ENCODE measurements at regions not wholly inside any gene's neighbourhood (a gene's known extent, or its start where the extent isn't known, plus 50 kb on each side); places are given as distances from the start of the nearest gene placed in this dataset.
"Not testable (repeated sequence)": the region's sequence is repeated elsewhere in the genome, so short reads cannot be mapped to it uniquely, and the experiment has no call there.

- FAIRE-seq (no peak), DNase-seq (ENCODE audit: insufficient read length, low spot score) (no peak)
- TF ChIP-seq CTCF (IDR thresholded peaks at IDR 0.05; ENCODE audit: insufficient read depth, missing control alignments), result no peak
Measured at GRCh38 chr2:192515937-192516336, 321.2 kb upstream of the TMEFF2 start.

GRCh38 chr2:192513575-192513974, 318.8 kb upstream of the TMEFF2 start:
- no peak for FAIRE-seq
- no peak for DNase-seq (ENCODE audit: insufficient read length, low spot score)
- TF ChIP-seq CTCF (IDR thresholded peaks at IDR 0.05; ENCODE audit: insufficient read depth, missing control alignments), result no peak

- DNase-seq (ENCODE audit: insufficient read length, low spot score); FAIRE-seq: not testable (repeated sequence)
Measured at GRCh38 chr2:192507836-192508450, 313.2 kb upstream of the TMEFF2 start.

DNA sequence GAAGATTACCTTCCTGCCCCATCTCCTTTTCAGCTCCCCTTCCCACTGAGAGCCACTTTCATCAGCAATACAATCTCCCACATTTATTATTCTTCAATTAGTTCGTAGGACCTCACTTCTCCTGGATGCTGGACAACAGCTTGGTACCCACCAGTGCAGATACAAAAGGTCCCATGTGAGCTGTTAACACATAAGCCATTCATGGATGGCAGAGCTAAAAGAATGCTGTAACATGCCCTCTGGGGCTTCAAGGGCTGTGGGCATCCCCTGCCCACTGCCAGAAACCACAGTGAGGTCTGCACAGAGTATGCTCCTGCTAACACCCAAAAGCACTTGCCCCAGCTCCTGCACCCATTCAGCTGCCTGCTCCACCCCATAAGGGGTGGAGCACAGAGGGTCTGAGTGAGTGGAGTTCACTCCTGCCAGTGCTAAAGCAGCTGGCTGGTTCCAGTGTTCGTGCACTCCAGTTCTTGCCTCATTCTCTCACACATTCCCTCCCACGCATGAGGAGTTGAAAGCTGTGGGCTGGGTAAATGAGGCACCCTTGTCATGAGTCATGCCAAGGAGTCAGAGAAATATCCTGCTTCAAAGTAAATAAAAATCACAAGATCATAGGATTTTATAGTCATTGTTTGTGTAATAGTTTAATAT, 305.9 kb upstream of the TMEFF2 start:
- no peak for TF ChIP-seq CTCF (IDR thresholded peaks at IDR 0.05; ENCODE audit: insufficient read depth, missing control alignments)
- FAIRE-seq (no peak), DNase-seq (ENCODE audit: insufficient read length, low spot score) (no peak)

GRCh38 chr2:192499476-192499875, 304.7 kb upstream of the TMEFF2 start:
- DNase-seq (ENCODE audit: insufficient read length, low spot score) (no peak), FAIRE-seq (no peak)
- no peak for TF ChIP-seq CTCF (IDR thresholded peaks at IDR 0.05; ENCODE audit: insufficient read depth, missing control alignments)

DNA sequence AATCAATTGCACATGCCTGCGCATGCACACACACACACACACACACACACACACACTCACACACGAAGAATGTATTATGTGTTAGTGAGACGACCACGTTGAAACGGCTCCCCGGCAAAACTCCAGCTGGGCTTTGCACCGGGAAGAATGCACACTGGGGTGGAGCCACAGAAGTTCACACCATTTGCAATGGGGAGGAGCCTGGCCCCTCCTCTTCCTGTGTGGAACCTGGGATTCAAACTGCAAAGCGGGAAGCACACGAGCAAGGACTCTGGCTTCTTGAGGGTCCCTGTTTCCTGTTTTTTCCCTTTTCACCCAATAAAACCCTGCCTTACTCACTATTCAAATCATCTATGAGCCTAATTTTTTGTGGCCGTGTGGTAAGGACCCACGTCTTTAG, 304.0 kb upstream of the TMEFF2 start:
- no peak for DNase-seq (ENCODE audit: insufficient read length, low spot score)

GRCh38 chr2:192488158-192488557, 293.4 kb upstream of the TMEFF2 start:
- not testable (repeated sequence) for DNase-seq (ENCODE audit: insufficient read length, low spot score); FAIRE-seq

More for the DNA sequence above, 304.0 kb upstream of the TMEFF2 start:
- FAIRE-seq, result no peak
- TF ChIP-seq CTCF (IDR thresholded peaks at IDR 0.05; ENCODE audit: insufficient read depth, missing control alignments), result no peak

- TF ChIP-seq CTCF (IDR thresholded peaks at IDR 0.05; ENCODE audit: insufficient read depth, missing control alignments), result no peak
- DNase-seq (ENCODE audit: insufficient read length, low spot score), result no peak
- no peak for FAIRE-seq
Measured at GRCh38 chr2:192487636-192488035, 292.9 kb upstream of the TMEFF2 start.

All from D721Med (cell line).